Type B pancreatic cell (in vitro differentiated cells): ENCODE measurements at regions not wholly inside any gene's neighbourhood (a gene's known extent, or its start where the extent isn't known, plus 50 kb on each side); places are given as distances from the start of the nearest gene placed in this dataset.

Experiments used
- DNase-seq: peaks from one replicate; pipeline ENCODE4 v3.0.0; 2021; ENCODE audit warnings: mixed read lengths; ENCODE audit not compliant: unreplicated experiment; ENCODE audit errors: extremely low spot score
- H3K27ac Mint-ChIP-seq: 2 replicates; pipeline ENCODE4 v1.8.0; 2021; ENCODE audit warnings: mild to moderate bottlenecking, mixed read lengths
- H3K27me3 Mint-ChIP-seq: 2 replicates; pipeline ENCODE4 v1.8.0; 2021; ENCODE audit warnings: mixed read lengths
- H3K36me3 Mint-ChIP-seq: 2 replicates; pipeline ENCODE4 v1.8.0; 2021; ENCODE audit warnings: mixed read lengths
- H3K4me1 Mint-ChIP-seq: one replicate; pipeline ENCODE4 v1.8.0; 2021; ENCODE audit warnings: mixed read lengths; ENCODE audit not compliant: unreplicated experiment
- H3K4me3 Mint-ChIP-seq: 2 replicates; pipeline ENCODE4 v1.8.0; 2021; ENCODE audit warnings: mild to moderate bottlenecking, mixed read lengths
- H3K9me3 Mint-ChIP-seq: 2 replicates; pipeline ENCODE4 v1.8.0; 2021; ENCODE audit warnings: mixed read lengths
- CTCF ChIP-seq: fragments of 200-600 bp; sonication (generic); conservative IDR thresholded peaks from 2 replicates; pipeline ENCODE4 v1.5.0; 2021; ENCODE audit warnings: antibody characterized with exemption, mild to moderate bottlenecking

- no peak for DNase-seq
- H3K36me3 Mint-ChIP-seq: peaks cover 4% of the 10 kb centered on the region
- H3K9me3 Mint-ChIP-seq: peaks cover 7% of the 10 kb centered on the region
- H3K27ac Mint-ChIP-seq: no peak overlapping the region
- no peak for TF ChIP-seq CTCF
- H3K4me1 Mint-ChIP-seq: no peaks in the 10 kb centered on the region
- no peak overlapping the region for H3K4me3 Mint-ChIP-seq
- peaks cover 25% of the 10 kb centered on the region for H3K27me3 Mint-ChIP-seq
Measured at GRCh38 chr14:22400655-22401259, 188.3 kb downstream of the DAD1 start.

- H3K4me3 Mint-ChIP-seq: no peak overlapping the region
- H3K36me3 Mint-ChIP-seq: no peaks in the 10 kb centered on the region
- H3K4me1 Mint-ChIP-seq: no peaks in the 10 kb centered on the region
- DNase-seq: no peak
- peaks cover 4% of the 10 kb centered on the region for H3K9me3 Mint-ChIP-seq
- no peak for TF ChIP-seq CTCF
- peaks cover 25% of the 10 kb centered on the region for H3K27me3 Mint-ChIP-seq
- no peak overlapping the region for H3K27ac Mint-ChIP-seq
Measured at GRCh38 chr14:22399776-22400175, 189.2 kb downstream of the DAD1 start.

- Mint-ChIP-seq H3K4me1 (no peaks in the 10 kb centered on the region), H3K27me3 (peaks cover 30% of the 10 kb centered on the region), H3K36me3 (no peaks in the 10 kb centered on the region), H3K4me3 (no peak overlapping the region), H3K27ac (no peak overlapping the region), H3K9me3 (peaks cover 6% of the 10 kb centered on the region)
- DNase-seq: no peak
- no peak for TF ChIP-seq CTCF
Measured at GRCh38 chr14:22397221-22397737, 191.7 kb downstream of the DAD1 start.

- Mint-ChIP-seq H3K4me1 (peaks cover 6% of the 10 kb centered on the region), H3K27ac (no peak overlapping the region), H3K4me3 (no peak overlapping the region), H3K36me3 (no peaks in the 10 kb centered on the region), H3K27me3 (peaks cover 34% of the 10 kb centered on the region), H3K9me3 (peaks cover 6% of the 10 kb centered on the region)
- no peak for DNase-seq
- TF ChIP-seq CTCF: no peak
Measured at GRCh38 chr14:22395803-22396202, 193.2 kb downstream of the DAD1 start.

- Mint-ChIP-seq H3K9me3 (peaks cover 6% of the 10 kb centered on the region), H3K27ac (no peak overlapping the region), H3K27me3 (peaks cover 30% of the 10 kb centered on the region), H3K4me3 (no peak overlapping the region), H3K36me3 (no peaks in the 10 kb centered on the region), H3K4me1 (peaks cover 6% of the 10 kb centered on the region)
- TF ChIP-seq CTCF: no peak
- DNase-seq: no peak
Measured at GRCh38 chr14:22394616-22395015, 194.4 kb downstream of the DAD1 start.
